ENCODE measurements at regions not wholly inside any gene's neighbourhood (a gene's known extent, or its start where the extent isn't known, plus 50 kb on each side); places are given as distances from the start of the nearest gene placed in this dataset.

DNA sequence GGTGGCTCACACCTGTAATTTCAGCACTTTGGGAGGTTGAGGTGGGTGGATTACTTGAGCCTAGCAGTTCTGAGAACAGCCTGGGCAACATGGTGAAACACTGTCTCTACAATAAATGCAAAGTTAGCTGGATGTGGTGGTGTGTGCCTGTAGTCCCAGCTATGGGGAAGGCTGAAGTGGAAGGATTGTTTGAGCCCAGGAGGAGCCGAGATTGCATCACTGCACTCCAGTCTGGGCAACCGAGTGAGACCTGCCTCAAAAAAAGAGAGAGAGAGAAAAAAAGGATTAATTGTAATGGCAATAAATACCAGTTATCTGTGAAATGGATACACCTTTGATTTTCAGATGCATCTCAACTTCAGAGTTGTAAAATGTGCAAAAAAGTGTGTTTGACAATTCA is 58.8 kb downstream of the SPRY1 start:
- Histone ChIP-seq H3K9ac (ENCODE audit: insufficient read length, low read depth) (no peak overlapping the region), H3K4me3 (ENCODE audit: insufficient read length, low read depth) (no peak overlapping the region)
- TF ChIP-seq SUZ12 (IDR thresholded peaks at IDR 0.05; ENCODE audit: extremely low read depth, insufficient read depth, insufficient read length) (no peak), YY1 (IDR thresholded peaks at IDR 0.05; ENCODE audit: insufficient read depth, insufficient read length) (no peak), ZNF274 (IDR thresholded peaks at IDR 0.05; ENCODE audit: low read depth, low read length) (no peak)

DNA sequence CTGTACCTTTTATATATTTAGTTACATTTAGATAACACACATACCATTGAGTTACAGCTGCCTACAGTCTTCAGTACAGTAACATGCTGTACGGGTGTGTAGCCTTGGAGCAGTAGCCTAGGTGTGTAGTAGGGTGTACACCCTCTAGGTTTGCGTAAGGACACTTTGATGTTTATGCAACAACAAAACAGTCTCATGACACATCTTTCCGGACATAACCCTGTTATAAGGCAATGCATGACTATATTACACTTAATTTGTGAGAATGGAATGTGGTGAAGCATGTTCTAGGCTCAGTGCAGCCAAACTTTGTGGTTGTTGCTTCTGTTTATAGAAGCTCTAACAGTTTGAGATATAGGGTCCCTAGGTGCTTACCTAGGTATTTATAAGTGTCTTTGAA is 65.4 kb downstream of the SPRY1 start:
- Histone ChIP-seq H3K4me3 (ENCODE audit: insufficient read length, low read depth) (no peak overlapping the region), H3K36me3 (ENCODE audit: insufficient read depth, insufficient read length, low read length) (no peaks in the 10 kb centered on the region), H3K9ac (ENCODE audit: insufficient read length, low read depth) (no peak overlapping the region), H3K4me1 (ENCODE audit: insufficient read depth, insufficient read length) (no peaks in the 10 kb centered on the region), H3K9me3 (ENCODE audit: insufficient read depth, low read length) (no peaks in the 10 kb centered on the region), H3K27me3 (ENCODE audit: insufficient read depth, insufficient read length) (no peaks in the 10 kb centered on the region)
- DNase-seq (ENCODE audit: low read depth, low spot score) = no peak
- TF ChIP-seq SUZ12 (IDR thresholded peaks at IDR 0.05; ENCODE audit: extremely low read depth, insufficient read depth, insufficient read length) = no peak
- no peak for TF ChIP-seq YY1 (IDR thresholded peaks at IDR 0.05; ENCODE audit: insufficient read depth, insufficient read length)
- no peak for TF ChIP-seq ZNF274 (IDR thresholded peaks at IDR 0.05; ENCODE audit: low read depth, low read length)

More for the DNA sequence above, 58.8 kb downstream of the SPRY1 start:
- no peak for DNase-seq (ENCODE audit: low read depth, low spot score)
- Histone ChIP-seq H3K36me3 (ENCODE audit: insufficient read depth, insufficient read length, low read length) (no peaks in the 10 kb centered on the region), H3K27me3 (ENCODE audit: insufficient read depth, insufficient read length) (no peaks in the 10 kb centered on the region), H3K4me1 (ENCODE audit: insufficient read depth, insufficient read length) (no peaks in the 10 kb centered on the region), H3K9me3 (ENCODE audit: insufficient read depth, low read length) (no peaks in the 10 kb centered on the region)

DNA sequence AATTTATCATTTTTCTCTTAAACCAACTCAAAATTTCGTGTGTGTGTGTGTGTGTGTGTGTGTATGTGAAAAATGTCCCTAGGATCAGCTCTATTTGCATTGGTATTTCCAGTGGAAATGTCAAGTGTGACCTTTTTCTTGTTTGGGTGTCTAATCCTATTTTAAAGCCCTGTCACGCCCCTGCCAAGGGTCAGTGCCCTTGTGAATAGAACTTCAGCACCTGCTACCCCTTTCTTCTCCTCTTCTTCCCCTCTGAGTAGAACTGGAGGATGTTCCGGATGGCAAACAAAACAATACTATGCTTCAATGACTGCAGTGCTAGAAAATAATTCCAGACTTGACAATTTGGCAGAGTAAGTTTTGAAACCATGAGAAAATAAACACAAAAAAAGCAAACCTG is 67.3 kb downstream of the SPRY1 start:
- no peak overlapping the region for H3K4me3 ChIP-seq (ENCODE audit: insufficient read length, low read depth)
- TF ChIP-seq ZNF274 (IDR thresholded peaks at IDR 0.05; ENCODE audit: low read depth, low read length) (no peak), YY1 (IDR thresholded peaks at IDR 0.05; ENCODE audit: insufficient read depth, insufficient read length) (no peak), SUZ12 (IDR thresholded peaks at IDR 0.05; ENCODE audit: extremely low read depth, insufficient read depth, insufficient read length) (no peak)
- no peaks in the 10 kb centered on the region for H3K9me3 ChIP-seq (ENCODE audit: insufficient read depth, low read length)
- no peaks in the 10 kb centered on the region for H3K27me3 ChIP-seq (ENCODE audit: insufficient read depth, insufficient read length)
- no peaks in the 10 kb centered on the region for H3K36me3 ChIP-seq (ENCODE audit: insufficient read depth, insufficient read length, low read length)
- no peak for DNase-seq (ENCODE audit: low read depth, low spot score)
- H3K9ac ChIP-seq (ENCODE audit: insufficient read length, low read depth) = no peak overlapping the region
- no peaks in the 10 kb centered on the region for H3K4me1 ChIP-seq (ENCODE audit: insufficient read depth, insufficient read length)

DNA sequence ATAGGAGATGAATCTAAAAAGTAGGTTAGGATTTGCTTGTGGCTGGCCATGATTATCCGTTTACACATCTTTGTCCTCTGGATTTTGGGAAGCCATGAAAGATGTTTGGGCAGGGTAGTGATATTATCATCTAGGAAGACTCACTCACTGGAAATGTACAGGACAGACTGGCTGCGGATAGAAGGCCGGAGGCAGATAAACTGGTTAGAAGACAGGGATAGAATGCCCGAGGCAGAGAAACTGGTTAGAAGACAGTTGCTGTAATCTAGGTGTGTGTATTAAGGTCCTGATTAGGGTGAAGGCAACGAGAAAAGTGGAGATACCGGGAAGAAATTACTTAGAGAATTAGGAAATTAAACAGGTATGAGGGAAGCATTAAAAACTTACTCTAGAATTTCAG is 68.8 kb downstream of the SPRY1 start:
- H3K9ac ChIP-seq (ENCODE audit: insufficient read length, low read depth) = no peak overlapping the region
- H3K27me3 ChIP-seq (ENCODE audit: insufficient read depth, insufficient read length) = no peaks in the 10 kb centered on the region
- no peaks in the 10 kb centered on the region for H3K9me3 ChIP-seq (ENCODE audit: insufficient read depth, low read length)
- H3K36me3 ChIP-seq (ENCODE audit: insufficient read depth, insufficient read length, low read length) = no peaks in the 10 kb centered on the region
- no peaks in the 10 kb centered on the region for H3K4me1 ChIP-seq (ENCODE audit: insufficient read depth, insufficient read length)
- TF ChIP-seq YY1 (IDR thresholded peaks at IDR 0.05; ENCODE audit: insufficient read depth, insufficient read length) = no peak
- TF ChIP-seq SUZ12 (IDR thresholded peaks at IDR 0.05; ENCODE audit: extremely low read depth, insufficient read depth, insufficient read length) = no peak
- no peak for TF ChIP-seq ZNF274 (IDR thresholded peaks at IDR 0.05; ENCODE audit: low read depth, low read length)
- no peak for DNase-seq (ENCODE audit: low read depth, low spot score)
- H3K4me3 ChIP-seq (ENCODE audit: insufficient read length, low read depth) = no peak overlapping the region

DNA sequence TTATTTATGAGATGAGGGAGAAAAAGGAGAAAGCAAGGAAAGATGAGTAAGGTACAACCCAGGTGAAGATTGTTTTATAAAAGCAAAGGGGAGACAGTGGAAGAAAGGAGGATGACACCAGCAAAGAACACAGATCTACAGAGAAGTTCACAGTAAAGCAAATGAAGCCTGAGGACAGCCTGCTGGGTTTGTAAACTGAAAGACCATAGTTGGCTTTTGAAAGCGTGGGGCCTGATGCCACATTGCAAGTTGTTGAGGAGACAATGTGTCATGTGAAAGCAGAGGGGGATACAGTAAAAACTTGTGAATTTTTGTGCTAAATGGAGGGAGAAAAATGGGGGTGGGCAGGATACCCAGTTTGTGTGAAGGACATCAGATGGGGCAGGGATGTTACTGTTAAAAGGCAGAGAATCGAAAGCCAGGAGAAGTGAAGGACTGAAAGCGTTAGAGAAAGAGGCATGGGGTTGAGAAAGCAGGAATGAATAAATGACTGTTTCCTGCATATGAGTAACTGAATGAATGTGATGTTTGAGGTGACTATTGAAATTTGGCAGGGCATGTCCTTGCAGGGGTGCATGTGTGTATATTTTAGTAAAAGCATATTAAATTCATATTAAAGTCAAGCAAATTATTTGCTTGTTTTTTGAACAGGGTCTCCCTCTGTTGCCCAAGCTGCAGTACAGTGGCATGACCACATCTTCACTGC is 69.6 kb downstream of the SPRY1 start:
- no peak overlapping the region for H3K9ac ChIP-seq (ENCODE audit: insufficient read length, low read depth)
- H3K4me3 ChIP-seq (ENCODE audit: insufficient read length, low read depth) = no peak overlapping the region
- no peaks in the 10 kb centered on the region for H3K27me3 ChIP-seq (ENCODE audit: insufficient read depth, insufficient read length)
- H3K36me3 ChIP-seq (ENCODE audit: insufficient read depth, insufficient read length, low read length) = no peaks in the 10 kb centered on the region
- DNase-seq (ENCODE audit: low read depth, low spot score) = no peak
- H3K4me1 ChIP-seq (ENCODE audit: insufficient read depth, insufficient read length) = no peaks in the 10 kb centered on the region
- H3K9me3 ChIP-seq (ENCODE audit: insufficient read depth, low read length) = no peaks in the 10 kb centered on the region
- TF ChIP-seq SUZ12 (IDR thresholded peaks at IDR 0.05; ENCODE audit: extremely low read depth, insufficient read depth, insufficient read length) (no peak), YY1 (IDR thresholded peaks at IDR 0.05; ENCODE audit: insufficient read depth, insufficient read length) (no peak), ZNF274 (IDR thresholded peaks at IDR 0.05; ENCODE audit: low read depth, low read length) (no peak)

DNA sequence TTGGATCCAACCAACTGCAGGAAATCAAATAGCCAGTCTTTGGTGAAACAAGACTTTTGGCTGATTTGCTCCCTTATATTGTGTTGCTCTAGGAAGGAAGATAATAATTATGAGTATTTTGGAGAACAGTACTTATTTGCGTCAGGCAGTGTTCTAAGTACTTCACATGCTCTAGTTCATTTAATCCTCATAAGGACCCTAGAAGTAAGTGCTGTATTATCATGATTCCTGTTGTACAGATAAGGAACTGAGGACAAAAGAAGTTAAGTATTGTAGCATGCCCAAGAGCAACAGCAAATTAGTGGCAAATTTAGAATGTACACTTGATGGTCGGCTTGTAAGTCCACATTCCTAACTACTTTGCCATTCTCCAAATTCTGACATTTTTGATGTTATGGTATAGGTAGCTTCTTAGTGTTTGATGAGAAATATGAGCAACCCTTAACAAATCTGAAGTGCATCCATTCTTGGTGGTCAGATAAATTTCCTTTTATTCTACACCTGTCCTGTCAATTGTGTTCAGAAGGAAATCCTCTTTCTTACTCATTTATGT is 72.0 kb downstream of the SPRY1 start:
- H3K9me3 ChIP-seq (ENCODE audit: insufficient read depth, low read length) = no peaks in the 10 kb centered on the region
- no peak overlapping the region for H3K4me3 ChIP-seq (ENCODE audit: insufficient read length, low read depth)
- H3K36me3 ChIP-seq (ENCODE audit: insufficient read depth, insufficient read length, low read length) = no peaks in the 10 kb centered on the region
- H3K4me1 ChIP-seq (ENCODE audit: insufficient read depth, insufficient read length) = no peaks in the 10 kb centered on the region
- H3K27me3 ChIP-seq (ENCODE audit: insufficient read depth, insufficient read length) = no peaks in the 10 kb centered on the region
- no peak for TF ChIP-seq YY1 (IDR thresholded peaks at IDR 0.05; ENCODE audit: insufficient read depth, insufficient read length)
- no peak for TF ChIP-seq ZNF274 (IDR thresholded peaks at IDR 0.05; ENCODE audit: low read depth, low read length)
- TF ChIP-seq SUZ12 (IDR thresholded peaks at IDR 0.05; ENCODE audit: extremely low read depth, insufficient read depth, insufficient read length) = no peak
- no peak for DNase-seq (ENCODE audit: low read depth, low spot score)
- no peak overlapping the region for H3K9ac ChIP-seq (ENCODE audit: insufficient read length, low read depth)

DNA sequence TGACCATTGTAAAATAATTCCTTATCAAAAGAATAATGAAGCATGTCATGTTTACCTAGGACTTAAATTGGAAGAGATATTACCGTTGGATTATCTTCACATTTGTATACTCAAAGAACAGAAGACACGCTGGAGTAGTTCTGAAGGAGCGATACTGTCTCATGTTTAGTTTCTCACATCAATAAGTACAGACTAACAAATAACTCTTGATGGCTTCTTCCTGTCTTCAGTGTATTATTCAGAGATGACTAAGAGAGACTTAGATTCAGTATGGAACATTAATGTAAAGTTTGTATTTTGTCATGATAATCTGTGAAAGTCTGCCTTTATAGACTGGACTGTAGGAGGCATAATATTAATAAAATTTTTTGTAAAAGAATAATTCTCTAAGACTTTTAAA is 72.7 kb downstream of the SPRY1 start:
- Histone ChIP-seq H3K4me3 (ENCODE audit: insufficient read length, low read depth) (no peak overlapping the region), H3K9ac (ENCODE audit: insufficient read length, low read depth) (no peak overlapping the region), H3K4me1 (ENCODE audit: insufficient read depth, insufficient read length) (no peaks in the 10 kb centered on the region), H3K27me3 (ENCODE audit: insufficient read depth, insufficient read length) (no peaks in the 10 kb centered on the region), H3K36me3 (ENCODE audit: insufficient read depth, insufficient read length, low read length) (no peaks in the 10 kb centered on the region), H3K9me3 (ENCODE audit: insufficient read depth, low read length) (no peaks in the 10 kb centered on the region)
- no peak for DNase-seq (ENCODE audit: low read depth, low spot score)
- TF ChIP-seq SUZ12 (IDR thresholded peaks at IDR 0.05; ENCODE audit: extremely low read depth, insufficient read depth, insufficient read length) = no peak
- no peak for TF ChIP-seq YY1 (IDR thresholded peaks at IDR 0.05; ENCODE audit: insufficient read depth, insufficient read length)
- no peak for TF ChIP-seq ZNF274 (IDR thresholded peaks at IDR 0.05; ENCODE audit: low read depth, low read length)

Data from NT2/D1 (cell line).